GM19452 (cell line): ENCODE measurements at regions not wholly inside any gene's neighbourhood (a gene's known extent, or its start where the extent isn't known, plus 50 kb on each side); places are given as distances from the start of the nearest gene placed in this dataset.
A peak's percentile ranks its signal among the peaks of the same experiment; 100 is the strongest.
"Not testable (repeated sequence)": the region's sequence is repeated elsewhere in the genome, so short reads cannot be mapped to it uniquely, and the experiment has no call there.

ENCODE experiments used
- ATAC-seq: cut with Tn5 transposase; IDR thresholded peaks from one replicate; pipeline ENCODE4 v1.9.1; 2021; ENCODE audit not compliant: unreplicated experiment

DNA sequence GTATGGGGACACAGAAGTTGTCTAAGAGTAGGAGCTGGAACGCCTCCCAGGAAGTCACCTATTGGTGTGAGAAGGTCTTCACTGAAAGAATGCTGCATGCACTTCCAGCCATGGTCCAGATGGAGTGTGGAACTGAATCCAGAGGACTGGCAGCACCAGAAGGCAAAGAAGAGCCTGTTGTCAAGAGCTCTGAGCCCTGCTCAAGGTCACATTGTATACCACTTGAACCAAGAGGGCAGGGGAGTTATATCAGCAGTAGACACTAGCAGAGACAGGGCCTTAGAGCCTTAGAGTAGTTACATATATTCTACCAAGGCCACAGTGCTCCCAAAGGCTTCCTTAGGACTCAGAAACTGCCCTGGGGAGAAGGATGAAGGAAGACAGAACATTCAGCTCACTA lies 130.8 kb upstream of the POC5 start:
- no peak for ATAC-seq

DNA sequence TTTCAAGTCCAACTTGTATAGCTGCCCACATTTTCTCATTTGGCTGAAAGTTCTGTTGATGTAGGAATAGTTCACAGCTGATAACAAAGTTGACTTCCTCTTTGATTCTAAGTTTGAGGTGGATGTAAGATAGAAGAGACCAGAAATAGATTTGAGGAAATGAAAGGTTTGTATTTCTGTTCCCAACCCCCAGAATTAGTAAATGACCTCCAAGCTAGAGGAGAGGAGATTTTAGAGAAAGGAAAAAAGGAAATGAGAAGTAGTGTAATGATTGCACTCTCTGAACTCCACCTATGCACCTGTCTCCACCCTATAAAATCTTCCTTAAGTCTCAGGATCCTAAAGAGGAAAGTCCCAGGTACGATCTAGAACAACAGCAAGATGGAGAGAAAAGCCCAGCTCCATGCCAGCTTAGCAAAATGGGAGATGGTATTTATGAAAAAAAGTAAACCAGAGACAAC lies 130.4 kb upstream of the POC5 start:
- ATAC-seq: peak; percentile 94

DNA sequence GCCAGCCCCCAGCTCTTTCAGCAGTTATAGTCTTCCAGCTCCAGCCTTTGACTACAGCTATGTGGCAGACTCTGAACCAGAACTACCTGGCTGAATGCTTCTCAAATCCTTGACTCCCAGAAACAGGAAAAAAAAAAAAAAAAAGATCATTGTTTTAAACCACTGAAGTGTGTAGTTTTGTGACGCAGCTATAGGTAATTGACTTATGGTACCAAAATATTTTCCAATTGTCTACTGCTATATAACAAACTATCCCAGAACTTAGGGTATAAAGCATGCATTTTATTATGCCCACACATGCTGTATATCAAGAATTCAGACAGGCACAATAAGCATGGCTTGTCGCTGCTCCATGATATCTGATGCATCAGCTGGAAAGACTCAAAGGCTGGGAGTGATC lies 127.1 kb upstream of the POC5 start:
- no peak for ATAC-seq

DNA sequence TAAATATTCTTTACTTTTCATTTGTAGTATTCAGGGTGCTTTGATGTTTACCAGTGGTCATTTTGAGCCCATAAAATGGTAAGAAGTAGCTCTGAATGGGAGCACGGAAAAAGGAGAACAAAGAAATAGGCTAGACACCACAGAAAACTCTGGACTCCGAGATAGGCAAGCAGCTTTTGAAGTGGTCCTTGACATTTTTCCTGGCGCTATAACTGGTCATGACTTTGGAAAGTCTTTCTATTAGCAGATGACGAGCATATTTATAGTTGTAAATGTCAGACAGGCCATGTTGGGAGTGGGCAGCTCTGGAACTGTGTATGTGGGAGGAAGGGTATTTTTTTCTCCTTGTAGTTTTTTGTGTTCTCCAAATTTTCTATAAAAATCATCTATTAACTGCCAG lies 126.1 kb upstream of the POC5 start:
- ATAC-seq: no peak

DNA sequence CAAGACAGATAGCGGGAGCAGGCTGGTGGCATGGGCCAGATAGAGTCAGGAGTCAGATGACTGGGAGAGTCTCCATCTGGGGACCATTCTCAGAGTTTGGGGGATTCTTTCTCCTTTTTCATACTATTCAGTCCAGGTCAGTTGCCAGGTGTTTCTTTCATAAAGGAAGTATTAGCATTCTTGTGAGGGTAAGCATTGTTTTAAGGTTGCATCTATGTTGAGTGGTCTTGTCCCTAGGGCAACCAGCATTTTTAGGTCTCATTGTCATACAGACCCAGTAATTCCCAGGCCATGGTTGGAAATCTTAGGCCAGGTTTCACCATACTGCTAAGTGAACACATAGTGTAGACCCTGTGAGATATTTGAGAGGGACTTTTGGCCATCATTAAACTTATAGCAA lies 122.3 kb upstream of the POC5 start:
- no peak for ATAC-seq

DNA sequence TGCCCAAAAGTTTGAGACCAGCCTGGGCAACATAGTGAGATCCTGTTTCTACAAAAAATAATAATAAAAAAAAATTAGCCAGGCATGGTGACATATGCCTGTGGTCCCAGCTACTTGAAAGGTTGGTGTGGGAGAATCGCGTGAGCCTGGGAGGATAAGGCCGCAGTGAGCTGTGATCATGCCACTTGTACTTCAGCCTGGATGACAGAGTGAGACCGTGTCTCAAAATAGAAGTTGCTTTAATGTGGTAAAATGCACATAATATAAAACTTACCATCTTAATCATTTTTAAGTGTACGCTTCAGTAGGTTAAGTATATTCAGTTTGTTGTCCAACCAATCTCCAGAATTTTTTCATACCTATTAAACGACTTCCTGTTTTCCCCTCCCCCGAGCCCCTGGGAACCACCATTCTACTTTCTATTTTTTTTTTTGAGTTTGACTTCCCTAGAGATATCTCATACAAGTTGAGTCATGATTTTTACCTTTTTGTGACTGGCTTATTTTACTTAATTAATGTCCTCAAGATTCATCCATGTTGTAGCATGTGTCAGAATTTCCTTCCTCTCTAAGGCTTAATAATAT lies 120.1 kb upstream of the POC5 start:
- no peak for ATAC-seq

DNA sequence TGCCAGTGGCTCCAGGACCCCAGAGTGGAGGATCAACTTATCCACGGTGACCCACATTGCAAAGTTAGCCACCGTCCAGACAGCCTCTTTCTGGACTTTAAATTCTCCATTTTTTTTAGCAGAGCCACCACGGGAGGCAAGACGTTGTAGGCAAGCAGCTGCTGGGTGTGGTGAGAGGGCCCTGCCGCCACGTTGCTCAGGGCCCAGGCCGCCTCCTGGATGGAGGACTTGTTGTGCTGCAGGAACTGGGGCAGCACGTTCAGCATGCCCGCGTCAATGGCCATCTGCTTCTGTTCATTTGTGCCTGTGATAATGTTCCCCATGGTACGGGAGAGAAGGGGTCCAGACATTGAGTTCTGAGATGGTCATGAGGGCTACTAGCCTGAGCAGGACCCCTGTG lies 114.3 kb upstream of the POC5 start:
- ATAC-seq: no peak

DNA sequence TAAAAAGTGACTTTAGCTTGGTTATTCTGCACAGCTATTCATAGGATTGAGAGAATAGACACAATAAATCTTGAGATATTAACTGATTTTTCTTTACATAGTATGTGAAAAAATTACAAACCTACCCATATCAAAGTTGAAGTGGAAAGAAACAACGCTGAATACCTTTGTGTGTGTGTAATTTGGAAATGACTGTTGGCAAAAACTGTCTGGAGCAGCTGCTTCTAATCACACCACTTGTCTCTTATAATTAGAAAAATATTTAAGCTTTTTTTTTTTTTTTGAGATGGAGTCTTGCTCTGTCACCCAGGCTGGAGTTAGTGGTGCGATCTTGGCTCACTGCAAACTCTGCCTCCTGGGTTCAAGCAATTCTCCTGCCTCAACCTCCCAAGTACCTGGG lies 110.8 kb upstream of the POC5 start:
- ATAC-seq: no peak

DNA sequence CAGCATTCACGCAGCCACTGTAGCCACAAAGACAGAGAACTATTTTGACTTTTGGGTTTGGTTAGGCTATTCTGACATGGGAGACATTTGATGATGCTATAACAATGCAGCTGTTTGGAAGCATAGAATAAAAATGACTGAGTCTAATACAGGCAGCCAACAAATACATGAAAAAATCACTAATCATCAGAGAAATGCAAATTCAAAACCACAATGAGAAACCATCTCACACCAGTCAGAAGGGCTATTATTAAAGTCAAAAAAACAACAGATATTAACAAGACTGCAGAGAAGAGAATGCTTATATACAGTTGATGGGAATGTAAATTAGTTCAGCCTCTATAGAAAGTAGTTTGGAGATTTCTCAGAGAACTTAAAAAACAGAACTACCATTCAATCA lies 107.1 kb upstream of the POC5 start:
- ATAC-seq: no peak

DNA sequence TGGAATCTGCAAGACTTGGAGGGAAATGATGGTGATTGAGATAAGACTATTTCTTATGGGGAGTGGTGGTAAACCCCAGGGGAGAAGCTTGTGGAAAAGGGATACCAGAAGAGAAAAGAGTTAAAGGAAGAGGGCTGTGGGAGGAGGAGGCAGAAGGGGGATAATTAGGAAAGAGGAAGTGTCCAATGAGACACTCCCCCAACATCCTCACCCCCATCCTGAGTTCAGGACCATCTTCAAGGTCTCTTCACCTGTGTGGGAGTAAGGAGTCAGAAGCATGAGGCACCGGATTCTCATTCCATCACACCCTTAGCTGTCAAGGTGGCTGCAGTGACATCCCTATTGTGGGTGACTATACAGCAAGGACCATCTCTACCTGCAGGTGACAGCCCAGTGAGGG lies 106.6 kb upstream of the POC5 start:
- ATAC-seq: no peak

DNA sequence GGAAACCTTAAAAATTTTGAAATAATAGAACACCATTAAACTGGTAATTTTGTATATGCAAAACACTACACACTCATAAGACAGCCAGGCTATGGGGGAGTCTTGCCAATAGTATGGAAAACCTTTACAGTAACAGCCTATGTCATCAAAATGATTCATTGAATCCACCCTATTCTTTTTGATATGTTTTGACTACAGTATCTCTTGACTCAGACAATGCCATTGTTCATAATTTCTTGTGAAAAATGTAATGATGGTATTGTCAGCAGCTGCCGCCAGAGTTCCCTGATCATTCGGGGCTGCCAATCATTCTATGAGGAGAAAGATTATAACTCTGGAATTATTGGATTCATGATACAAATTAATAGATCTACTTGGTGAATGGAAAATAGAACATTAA lies 101.4 kb upstream of the POC5 start:
- no peak for ATAC-seq

DNA sequence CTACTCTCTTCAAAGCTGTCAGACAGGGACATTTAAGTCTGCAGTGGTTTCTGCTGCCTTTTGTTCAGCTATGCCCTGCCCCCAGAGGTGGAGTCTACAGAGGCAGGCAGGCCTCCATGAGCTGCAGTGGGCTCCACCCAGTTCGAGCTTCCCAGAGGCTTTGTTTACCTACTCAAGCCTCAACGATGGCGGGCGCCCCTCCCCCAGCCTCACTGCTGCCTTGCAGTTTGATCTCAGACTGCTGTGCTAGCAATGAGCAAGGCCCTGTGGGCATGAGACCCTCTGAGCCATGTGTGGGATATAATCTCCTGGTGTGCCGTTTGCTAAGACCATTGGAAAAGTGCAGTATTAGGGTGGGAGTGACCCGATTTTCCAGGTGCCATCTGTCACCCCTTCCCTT lies 82.5 kb upstream of the POC5 start:
- ATAC-seq: not testable (repeated sequence)

DNA sequence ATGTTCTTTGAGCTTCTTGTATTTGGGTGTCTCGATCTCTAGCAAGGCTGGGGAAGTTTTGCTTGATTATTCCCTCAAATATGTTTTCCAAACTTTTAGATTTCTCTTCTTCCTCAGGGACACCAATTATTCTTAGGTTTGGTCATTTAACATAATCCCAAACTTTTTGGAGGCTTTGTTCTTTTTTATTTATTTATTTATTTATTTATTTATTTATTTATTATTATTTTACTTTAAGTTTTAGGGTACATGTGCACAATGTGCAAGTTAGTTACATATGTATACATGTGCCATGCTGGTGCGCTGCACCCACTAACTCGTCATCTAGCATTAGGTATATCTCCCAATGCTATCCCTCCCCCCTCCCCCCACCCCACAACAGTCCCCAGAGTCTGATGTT lies 52.1 kb upstream of the POC5 start:
- ATAC-seq: not testable (repeated sequence)
